ENCODE measurements at regions not wholly inside any gene's neighbourhood (a gene's known extent, or its start where the extent isn't known, plus 50 kb on each side); places are given as distances from the start of the nearest gene placed in this dataset.

DNA sequence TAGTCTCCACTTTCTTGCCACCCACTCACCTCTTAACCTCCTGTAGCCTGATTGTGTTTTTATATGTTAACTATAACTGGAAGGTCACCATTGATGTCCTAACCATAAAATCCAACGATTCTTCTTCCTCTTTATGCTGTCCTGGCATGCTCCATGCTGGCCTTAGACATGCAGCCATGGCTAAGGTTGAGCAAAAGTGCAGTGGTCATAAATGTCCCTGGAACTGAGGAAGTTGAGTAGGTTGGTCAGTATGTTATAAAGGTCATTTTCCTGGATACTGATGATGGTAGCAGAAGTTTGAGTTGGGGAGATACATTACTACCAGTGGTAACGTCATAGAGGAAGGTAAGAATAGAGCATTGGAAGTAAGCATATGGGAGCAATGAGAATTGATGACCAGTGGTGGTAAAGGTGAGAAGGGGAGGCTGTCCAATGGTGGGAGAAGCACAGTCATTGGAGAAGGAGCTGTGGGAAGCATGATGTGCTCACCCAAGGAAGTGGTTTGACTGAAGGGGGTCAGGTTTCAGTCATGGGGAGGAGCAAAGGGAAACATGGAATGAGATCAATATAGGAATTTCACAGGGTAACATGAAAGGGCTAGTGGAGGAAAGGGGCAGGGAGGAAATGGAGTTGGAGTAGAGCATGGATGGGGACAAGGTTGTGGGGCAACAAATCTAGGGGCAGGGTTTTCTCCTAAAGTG is 240.8 kb downstream of the DACT1 start:
- TF ChIP-seq, protein P1, sequence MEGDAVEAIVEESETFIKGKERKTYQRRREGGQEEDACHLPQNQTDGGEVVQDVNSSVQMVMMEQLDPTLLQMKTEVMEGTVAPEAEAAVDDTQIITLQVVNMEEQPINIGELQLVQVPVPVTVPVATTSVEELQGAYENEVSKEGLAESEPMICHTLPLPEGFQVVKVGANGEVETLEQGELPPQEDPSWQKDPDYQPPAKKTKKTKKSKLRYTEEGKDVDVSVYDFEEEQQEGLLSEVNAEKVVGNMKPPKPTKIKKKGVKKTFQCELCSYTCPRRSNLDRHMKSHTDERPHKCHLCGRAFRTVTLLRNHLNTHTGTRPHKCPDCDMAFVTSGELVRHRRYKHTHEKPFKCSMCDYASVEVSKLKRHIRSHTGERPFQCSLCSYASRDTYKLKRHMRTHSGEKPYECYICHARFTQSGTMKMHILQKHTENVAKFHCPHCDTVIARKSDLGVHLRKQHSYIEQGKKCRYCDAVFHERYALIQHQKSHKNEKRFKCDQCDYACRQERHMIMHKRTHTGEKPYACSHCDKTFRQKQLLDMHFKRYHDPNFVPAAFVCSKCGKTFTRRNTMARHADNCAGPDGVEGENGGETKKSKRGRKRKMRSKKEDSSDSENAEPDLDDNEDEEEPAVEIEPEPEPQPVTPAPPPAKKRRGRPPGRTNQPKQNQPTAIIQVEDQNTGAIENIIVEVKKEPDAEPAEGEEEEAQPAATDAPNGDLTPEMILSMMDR (IDR thresholded peaks at IDR 0.05) = no peak
- TF ChIP-seq POLR2A (IDR thresholded peaks at IDR 0.05) = no peak
